HCT116 (cell line): ENCODE measurements at regions not wholly inside any gene's neighbourhood (a gene's known extent, or its start where the extent isn't known, plus 50 kb on each side); places are given as distances from the start of the nearest gene placed in this dataset.

Experiments
- ATAC-seq: fragments of 200-7000 bp; cut with Tn5 transposase; 2 replicates; pipeline ENCODE4 v1.9.1; 2020; ENCODE audit warnings: mild to moderate bottlenecking, moderate library complexity
- BruUV-seq: library from RNA; stranded (reverse); fragments of 400-500 nt; replicated peaks from 2 replicates; lab custom pipeline; 2021; lab: Mats Ljungman, UMichigan
- CTCF ChIA-PET: fragments of 300-600 bp; sonication (Branson Sonifier 250); formaldehyde crosslinking; loops from one replicate; lab custom pipeline; 2021; ENCODE audit warnings: antibody characterized with exemption; lab: Charles Lee
- POLR2A ChIA-PET: fragments of 300-600, 350-600 bp; sonication (Branson Sonifier 250); formaldehyde crosslinking; loops from one replicate; lab custom pipeline; 2021; ENCODE audit warnings: antibody characterized with exemption; lab: Charles Lee
- RAD21 ChIA-PET, 2 experiments: fragments of 300-600 bp; sonication (Branson Sonifier 250); formaldehyde crosslinking; loops; one replicate each; lab custom pipeline; 2023; ENCODE audit warnings: low total read pairs in 2 of 2; ENCODE audit not compliant: uncharacterized antibody in 2 of 2, unreplicated experiment in 2 of 2, low non-redundant PET in 1 of 2; lab: Charles Lee
- DNase-seq: peaks from one replicate; pipeline ENCODE4 v3.0.0-alpha.2; 2010; ENCODE audit warnings: low read depth, low spot score
- H2AFZ ChIP-seq: fragments of 200-600 bp; shearing (Covaris generic), sonication (generic); 2 replicates; pipeline ENCODE4 v1.6.1; 2017; ENCODE audit warnings: low read depth, mixed run types, mixed read lengths, antibody characterized with exemption, low read length; ENCODE audit not compliant: poor library complexity, severe bottlenecking
- H3K27ac ChIP-seq: 2 replicates; pipeline ENCODE4 v1.5.1; 2012; ENCODE audit warnings: low read depth, low read length
- H3K27me3 ChIP-seq: fragments of 200-600 bp; sonication (generic); 2 replicates; pipeline ENCODE4 v1.6.1; 2016; ENCODE audit warnings: mixed run types, low read length, mixed read lengths; ENCODE audit not compliant: insufficient read depth
- H3K36me3 ChIP-seq, 2 experiments: fragments of 200-500 bp in 1 of 2; fragments of 200-600 bp in 1 of 2; sonication (Bioruptor generic) in 1 of 2; sonication (generic) in 1 of 2; 2 replicates each; pipeline versions ENCODE4 v1.5.1 to v1.6.1; 2014 to 2016; ENCODE audit warnings: low read length in 2 of 2, inconsistent platforms in 1 of 2, mixed read lengths in 1 of 2, mixed run types in 1 of 2; ENCODE audit not compliant: insufficient read depth in 2 of 2, control insufficient read depth in 1 of 2
- H3K4me1 ChIP-seq, 2 experiments: fragments of 200-600 bp in 1 of 2; sonication (generic) in 1 of 2; 2 replicates each; pipeline versions ENCODE4 v1.5.1 to v1.6.1; 2012 to 2017; ENCODE audit warnings: low read length in 2 of 2, inconsistent platforms in 1 of 2, mild to moderate bottlenecking in 1 of 2, mixed read lengths in 1 of 2, mixed run types in 1 of 2, moderate library complexity in 1 of 2; ENCODE audit not compliant: insufficient read depth in 2 of 2, control insufficient read depth in 1 of 2
- H3K4me2 ChIP-seq: fragments of 200-600 bp; sonication (generic); 2 replicates; pipeline ENCODE4 v1.6.1; 2017; ENCODE audit warnings: mixed run types, low read length, mixed read lengths
- H3K4me3 ChIP-seq, 2 experiments: fragments of 200-600 bp in 1 of 2; sonication (generic) in 1 of 2; replicated peaks in 1 of 2; 2 replicates each; pipeline ENCODE4 v1.5.1; 2011 to 2016; ENCODE audit warnings: low read length in 2 of 2, control low read depth in 1 of 2, low read depth in 1 of 2, mild to moderate bottlenecking in 1 of 2, mixed read lengths in 1 of 2, mixed run types in 1 of 2
- H3K79me2 ChIP-seq: fragments of 200-600 bp; sonication (generic); 2 replicates; pipeline ENCODE4 v1.6.1; 2017; ENCODE audit warnings: mild to moderate bottlenecking, mixed run types, low read length, moderate library complexity, mixed read lengths; ENCODE audit not compliant: insufficient read depth
- H3K9ac ChIP-seq: fragments of 200-600 bp; sonication (generic); 2 replicates; pipeline ENCODE4 v1.6.1; 2016; ENCODE audit warnings: low read length, mixed read lengths
- H3K9me2 ChIP-seq: fragments of 200-600 bp; sonication (generic), shearing (Covaris generic); 2 replicates; pipeline ENCODE4 v1.6.1; 2017; ENCODE audit warnings: mixed run types, mild to moderate bottlenecking, moderate library complexity; ENCODE audit not compliant: insufficient read depth
- H3K9me3 ChIP-seq, 2 experiments: fragments of 200-500 bp in 1 of 2; fragments of 200-600 bp in 1 of 2; sonication (Bioruptor generic) in 1 of 2; sonication (generic) in 1 of 2; 2 replicates each; pipeline ENCODE4 v1.6.1; 2014 to 2017; ENCODE audit warnings: low read length in 2 of 2, mixed read lengths in 2 of 2, inconsistent platforms in 1 of 2, low read depth in 1 of 2, mild to moderate bottlenecking in 1 of 2, mixed run types in 1 of 2, moderate library complexity in 1 of 2; ENCODE audit not compliant: control insufficient read depth in 1 of 2, insufficient read depth in 1 of 2
- H4K20me1 ChIP-seq: fragments of 200-600 bp; sonication (generic), shearing (Covaris generic); 2 replicates; pipeline ENCODE4 v1.6.1; 2017; ENCODE audit warnings: mixed run types, mild to moderate bottlenecking, moderate library complexity; ENCODE audit not compliant: insufficient read depth
- ATF3 ChIP-seq: IDR thresholded peaks from 2 replicates; pipeline ENCODE4 v1.6.1; 2012
- CBX3 ChIP-seq: IDR thresholded peaks from 2 replicates; pipeline ENCODE4 v1.6.1; 2012; ENCODE audit warnings: low read depth
- CEBPB ChIP-seq: IDR thresholded peaks from 2 replicates; pipeline ENCODE4 v1.6.1; 2012; ENCODE audit warnings: low read depth
- CTCF ChIP-seq, 3 experiments: fragments of 200-600 bp in 1 of 3; sonication (generic) in 1 of 3; IDR thresholded peaks in 2 of 3; conservative IDR thresholded peaks in 1 of 3; 2 replicates each; pipeline ENCODE4 v1.5.1; 2012 to 2017; ENCODE audit warnings: low read depth in 2 of 3, low read length in 2 of 3, antibody characterized with exemption in 1 of 3, borderline replicate concordance in 1 of 3, control low read depth in 1 of 3, mild to moderate bottlenecking in 1 of 3, mixed read lengths in 1 of 3, mixed run types in 1 of 3, moderate library complexity in 1 of 3; ENCODE audit not compliant: insufficient read depth in 1 of 3
- ELF1 ChIP-seq: IDR thresholded peaks from 2 replicates; pipeline ENCODE4 v1.6.1; 2012; ENCODE audit warnings: low read depth, borderline replicate concordance
- EZH2 ChIP-seq: fragments of 200-600 bp; sonication (generic); IDR thresholded peaks from 2 replicates; pipeline ENCODE4 v1.6.1; 2017; ENCODE audit warnings: antibody characterized with exemption, mixed run types
- EZH2phosphoT487 ChIP-seq: fragments of 200-600 bp; IDR thresholded peaks from 2 replicates; pipeline ENCODE4 v1.6.1; 2018; ENCODE audit warnings: antibody characterized with exemption, borderline replicate concordance
- FOSL1 ChIP-seq: IDR thresholded peaks from 2 replicates; pipeline ENCODE4 v1.6.1; 2012; ENCODE audit warnings: low read depth
- JUND ChIP-seq: IDR thresholded peaks from 2 replicates; pipeline ENCODE4 v1.6.1; 2012
- MAX ChIP-seq: IDR thresholded peaks from 2 replicates; pipeline ENCODE4 v1.6.1; 2012
- POLR2A ChIP-seq: IDR thresholded peaks from 2 replicates; pipeline ENCODE4 v1.7.0; 2011; ENCODE audit warnings: borderline replicate concordance; ENCODE audit not compliant: insufficient read depth, insufficient read length; ENCODE audit errors: extremely low read depth
- POLR2AphosphoS5 ChIP-seq: IDR thresholded peaks from 2 replicates; pipeline ENCODE4 v1.6.1; 2011; ENCODE audit warnings: mild to moderate bottlenecking, low read depth, low read length, moderate library complexity
- RAD21 ChIP-seq: IDR thresholded peaks from 2 replicates; pipeline ENCODE4 v1.6.1; 2012; ENCODE audit warnings: low read depth, mild to moderate bottlenecking
- SP1 ChIP-seq: IDR thresholded peaks from 2 replicates; pipeline ENCODE4 v1.6.1; 2012; ENCODE audit warnings: low read depth
- SRF ChIP-seq: IDR thresholded peaks from 2 replicates; pipeline ENCODE4 v1.6.1; 2012; ENCODE audit warnings: low read depth
- YY1 ChIP-seq: IDR thresholded peaks from 2 replicates; pipeline ENCODE4 v1.6.1; 2011; ENCODE audit warnings: low read length, low read depth, moderate library complexity, mild to moderate bottlenecking; ENCODE audit not compliant: insufficient replicate concordance; ENCODE audit errors: extremely low read depth
- ZNF274 ChIP-seq: fragments of 200-500 bp; sonication (Bioruptor generic); IDR thresholded peaks from 2 replicates; pipeline ENCODE4 v1.6.1; 2014; ENCODE audit warnings: mild to moderate bottlenecking, low read depth, low read length, inconsistent platforms
- intact Hi-C: fragments of 100-400 bp; cut with micrococcal nuclease; formaldehyde crosslinking; loops from 2 replicates; pipeline ENCODE4 v1.10.0; 2022
- TF ChIP-seq, protein P1 (sequence below): IDR thresholded peaks from 2 replicates; pipeline ENCODE4 v1.6.1; 2011; ENCODE audit warnings: mild to moderate bottlenecking, low read length, moderate library complexity; ENCODE audit not compliant: insufficient replicate concordance; ENCODE audit errors: extremely low read depth

GRCh38 chr16:63945806-63946205 is 1176.1 kb downstream of the CDH11 start:
- no peaks in the 10 kb centered on the region for H4K20me1 ChIP-seq
- RAD21 ChIA-PET: no interaction called here
- H3K4me3 ChIP-seq: no peak overlapping the region
- intact Hi-C loops: no loop called here
- H3K36me3 ChIP-seq: no peaks in the 10 kb centered on the region
- POLR2A ChIA-PET: no interaction called here
- no peak for DNase-seq
- no peaks in the 10 kb centered on the region for H3K9me2 ChIP-seq
- CTCF ChIA-PET: no interaction called here
- no peaks in the 10 kb centered on the region for H3K27me3 ChIP-seq
- no peaks in the 10 kb centered on the region for H3K79me2 ChIP-seq
- H3K27ac ChIP-seq: no peak overlapping the region
- BruUV-seq: no TSS peak
- peaks cover 17 to 20% of the 10 kb centered on the region in 2 experiments; a peak in 3 of 4 replicates for H3K9me3 ChIP-seq
- no peak overlapping the region for H2AFZ ChIP-seq
- no peak overlapping the region for H3K4me2 ChIP-seq
- no peak for TF ChIP-seq JUND
- TF ChIP-seq FOSL1: no peak
- no peak for TF ChIP-seq RAD21
- TF ChIP-seq POLR2A: no peak
- no peak for TF ChIP-seq CBX3
- TF ChIP-seq ELF1: no peak
- TF ChIP-seq EZH2phosphoT487: no peak
- no peak for TF ChIP-seq SRF
- no peak for TF ChIP-seq MAX
- TF ChIP-seq POLR2AphosphoS5: no peak
- no peak for TF ChIP-seq ZNF274
- TF ChIP-seq CTCF (IDR thresholded peaks at IDR 0.05 in 2 of 3, conservative IDR thresholded peaks at IDR 0.05 in 1 of 3; ENCODE audit: borderline replicate concordance in 1 of 3, insufficient read depth in 1 of 3, low read depth in 2 of 3, low read length in 2 of 3): no peak
- no peak for TF ChIP-seq CEBPB
- no peak for TF ChIP-seq YY1
- TF ChIP-seq, protein P1, sequence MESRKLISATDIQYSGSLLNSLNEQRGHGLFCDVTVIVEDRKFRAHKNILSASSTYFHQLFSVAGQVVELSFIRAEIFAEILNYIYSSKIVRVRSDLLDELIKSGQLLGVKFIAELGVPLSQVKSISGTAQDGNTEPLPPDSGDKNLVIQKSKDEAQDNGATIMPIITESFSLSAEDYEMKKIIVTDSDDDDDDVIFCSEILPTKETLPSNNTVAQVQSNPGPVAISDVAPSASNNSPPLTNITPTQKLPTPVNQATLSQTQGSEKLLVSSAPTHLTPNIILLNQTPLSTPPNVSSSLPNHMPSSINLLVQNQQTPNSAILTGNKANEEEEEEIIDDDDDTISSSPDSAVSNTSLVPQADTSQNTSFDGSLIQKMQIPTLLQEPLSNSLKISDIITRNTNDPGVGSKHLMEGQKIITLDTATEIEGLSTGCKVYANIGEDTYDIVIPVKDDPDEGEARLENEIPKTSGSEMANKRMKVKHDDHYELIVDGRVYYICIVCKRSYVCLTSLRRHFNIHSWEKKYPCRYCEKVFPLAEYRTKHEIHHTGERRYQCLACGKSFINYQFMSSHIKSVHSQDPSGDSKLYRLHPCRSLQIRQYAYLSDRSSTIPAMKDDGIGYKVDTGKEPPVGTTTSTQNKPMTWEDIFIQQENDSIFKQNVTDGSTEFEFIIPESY: no peak
- TF ChIP-seq SP1: no peak
- no peak for TF ChIP-seq EZH2
- TF ChIP-seq ATF3: no peak
- TF ChIP-seq, all 23 proteins: peak for 0
- ATAC-seq: no peak
- H3K4me1 ChIP-seq: no peaks in the 10 kb centered on the region
- no peak overlapping the region for H3K9ac ChIP-seq
